Calu3 (cell line): ENCODE measurements at regions not wholly inside any gene's neighbourhood (a gene's known extent, or its start where the extent isn't known, plus 50 kb on each side); places are given as distances from the start of the nearest gene placed in this dataset.

Source experiments
- BruUV-seq: library from RNA; stranded (reverse); fragments of 400-500 nt; replicated peaks from 2 replicates; lab custom pipeline; 2021; lab: Mats Ljungman, UMichigan
- CTCF ChIA-PET: fragments of 300-600 bp; sonication (Branson Sonifier 250); formaldehyde crosslinking; loops from one replicate; lab custom pipeline; 2022; ENCODE audit warnings: antibody characterized with exemption; lab: Charles Lee
- DNase-seq: peaks from one replicate; pipeline ENCODE4 v3.0.0; 2022
- H3K27ac Mint-ChIP-seq: one replicate; pipeline ENCODE4 v1.8.0; 2022; ENCODE audit warnings: mixed read lengths; ENCODE audit not compliant: unreplicated experiment
- H3K27me3 Mint-ChIP-seq: one replicate; pipeline ENCODE4 v1.8.0; 2022; ENCODE audit warnings: mixed read lengths; ENCODE audit not compliant: unreplicated experiment
- H3K36me3 Mint-ChIP-seq: one replicate; pipeline ENCODE4 v1.8.0; 2022; ENCODE audit warnings: mild to moderate bottlenecking, moderate library complexity, mixed read lengths; ENCODE audit not compliant: insufficient read depth, unreplicated experiment
- H3K4me1 Mint-ChIP-seq: one replicate; pipeline ENCODE4 v1.8.0; 2022; ENCODE audit warnings: mild to moderate bottlenecking, low read depth, mixed read lengths; ENCODE audit not compliant: unreplicated experiment
- H3K4me3 Mint-ChIP-seq: one replicate; pipeline ENCODE4 v1.8.0; 2022; ENCODE audit warnings: mild to moderate bottlenecking, low read depth, moderate library complexity, mixed read lengths; ENCODE audit not compliant: unreplicated experiment
- H3K9me3 Mint-ChIP-seq: one replicate; pipeline ENCODE4 v1.8.0; 2022; ENCODE audit warnings: low read depth, mixed read lengths; ENCODE audit not compliant: unreplicated experiment
- intact Hi-C: fragments of 100-400 bp; cut with micrococcal nuclease; formaldehyde crosslinking; loops from one replicate; pipeline ENCODE4 v1.10.0; 2022; ENCODE audit not compliant: unreplicated experiment
- TF ChIP-seq, protein P1 (sequence below): fragments of 200-600 bp; IDR thresholded peaks from one replicate; pipeline ENCODE4 v1.8.0; 2022; ENCODE audit warnings: antibody characterized with exemption; ENCODE audit not compliant: unreplicated experiment

DNA sequence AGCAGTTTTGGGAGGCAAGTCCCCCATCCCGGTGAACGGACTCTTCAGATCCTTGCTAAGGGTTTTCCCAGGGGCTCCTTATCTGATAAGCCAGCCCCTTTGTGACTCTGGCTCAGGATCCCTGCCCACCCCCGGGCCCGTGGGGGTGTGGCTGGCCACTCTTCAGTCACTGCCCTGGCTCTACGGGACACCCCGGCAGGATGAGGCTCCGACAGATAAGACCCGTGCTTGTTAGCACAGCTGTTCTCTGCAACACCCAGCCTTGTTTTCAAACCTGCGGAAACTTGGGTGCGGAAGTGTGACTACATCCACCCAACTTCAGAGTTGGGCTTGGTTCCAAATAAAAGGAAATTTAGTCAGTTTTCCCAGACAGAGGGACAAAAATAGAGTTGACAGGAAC, 66.7 kb upstream of the PODXL start:
- CTCF ChIA-PET = no interaction called here
- intact Hi-C loops = no loop called here
- H3K4me1 Mint-ChIP-seq = no peaks in the 10 kb centered on the region
- TF ChIP-seq, protein P1, sequence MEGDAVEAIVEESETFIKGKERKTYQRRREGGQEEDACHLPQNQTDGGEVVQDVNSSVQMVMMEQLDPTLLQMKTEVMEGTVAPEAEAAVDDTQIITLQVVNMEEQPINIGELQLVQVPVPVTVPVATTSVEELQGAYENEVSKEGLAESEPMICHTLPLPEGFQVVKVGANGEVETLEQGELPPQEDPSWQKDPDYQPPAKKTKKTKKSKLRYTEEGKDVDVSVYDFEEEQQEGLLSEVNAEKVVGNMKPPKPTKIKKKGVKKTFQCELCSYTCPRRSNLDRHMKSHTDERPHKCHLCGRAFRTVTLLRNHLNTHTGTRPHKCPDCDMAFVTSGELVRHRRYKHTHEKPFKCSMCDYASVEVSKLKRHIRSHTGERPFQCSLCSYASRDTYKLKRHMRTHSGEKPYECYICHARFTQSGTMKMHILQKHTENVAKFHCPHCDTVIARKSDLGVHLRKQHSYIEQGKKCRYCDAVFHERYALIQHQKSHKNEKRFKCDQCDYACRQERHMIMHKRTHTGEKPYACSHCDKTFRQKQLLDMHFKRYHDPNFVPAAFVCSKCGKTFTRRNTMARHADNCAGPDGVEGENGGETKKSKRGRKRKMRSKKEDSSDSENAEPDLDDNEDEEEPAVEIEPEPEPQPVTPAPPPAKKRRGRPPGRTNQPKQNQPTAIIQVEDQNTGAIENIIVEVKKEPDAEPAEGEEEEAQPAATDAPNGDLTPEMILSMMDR = no peak
- no peak overlapping the region for H3K27ac Mint-ChIP-seq
- no peaks in the 10 kb centered on the region for H3K36me3 Mint-ChIP-seq
- H3K9me3 Mint-ChIP-seq = no peaks in the 10 kb centered on the region
- peaks cover 22% of the 10 kb centered on the region for H3K27me3 Mint-ChIP-seq
- BruUV-seq = no TSS peak
- no peak for DNase-seq
- no peak overlapping the region for H3K4me3 Mint-ChIP-seq

DNA sequence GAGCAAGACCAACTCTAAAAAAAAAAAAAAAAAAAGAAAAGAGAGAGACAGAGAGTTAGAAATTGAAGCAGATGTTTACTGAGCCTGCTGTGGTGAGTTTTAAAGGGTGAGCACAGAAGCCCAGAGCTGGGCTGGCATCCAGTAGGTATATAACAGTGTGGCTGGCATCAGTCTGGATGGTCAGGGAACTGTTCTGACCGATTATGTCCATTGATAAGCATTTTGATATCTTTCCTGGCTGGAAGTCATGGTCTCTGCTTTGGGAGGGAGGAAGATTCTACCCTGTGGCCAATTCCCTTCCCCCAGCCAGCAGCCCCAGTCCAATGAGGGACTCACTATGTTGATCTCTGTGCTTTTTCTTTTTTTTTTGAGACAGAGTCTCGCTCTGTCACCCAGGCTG, 65.2 kb upstream of the PODXL start:
- Mint-ChIP-seq H3K9me3 (no peaks in the 10 kb centered on the region), H3K27me3 (peaks cover 37% of the 10 kb centered on the region), H3K4me1 (no peaks in the 10 kb centered on the region), H3K36me3 (no peaks in the 10 kb centered on the region), H3K27ac (no peak overlapping the region), H3K4me3 (no peak overlapping the region)
- DNase-seq = no peak
- TF ChIP-seq, protein P1 = no peak
- BruUV-seq = no TSS peak
- intact Hi-C loops = no loop called here
- CTCF ChIA-PET = interaction anchor here (0.6 kb wide), 1 partner anchor 1321 kb away, joined by 5 read pairs; no protein-coding TSS in a partner anchor

DNA sequence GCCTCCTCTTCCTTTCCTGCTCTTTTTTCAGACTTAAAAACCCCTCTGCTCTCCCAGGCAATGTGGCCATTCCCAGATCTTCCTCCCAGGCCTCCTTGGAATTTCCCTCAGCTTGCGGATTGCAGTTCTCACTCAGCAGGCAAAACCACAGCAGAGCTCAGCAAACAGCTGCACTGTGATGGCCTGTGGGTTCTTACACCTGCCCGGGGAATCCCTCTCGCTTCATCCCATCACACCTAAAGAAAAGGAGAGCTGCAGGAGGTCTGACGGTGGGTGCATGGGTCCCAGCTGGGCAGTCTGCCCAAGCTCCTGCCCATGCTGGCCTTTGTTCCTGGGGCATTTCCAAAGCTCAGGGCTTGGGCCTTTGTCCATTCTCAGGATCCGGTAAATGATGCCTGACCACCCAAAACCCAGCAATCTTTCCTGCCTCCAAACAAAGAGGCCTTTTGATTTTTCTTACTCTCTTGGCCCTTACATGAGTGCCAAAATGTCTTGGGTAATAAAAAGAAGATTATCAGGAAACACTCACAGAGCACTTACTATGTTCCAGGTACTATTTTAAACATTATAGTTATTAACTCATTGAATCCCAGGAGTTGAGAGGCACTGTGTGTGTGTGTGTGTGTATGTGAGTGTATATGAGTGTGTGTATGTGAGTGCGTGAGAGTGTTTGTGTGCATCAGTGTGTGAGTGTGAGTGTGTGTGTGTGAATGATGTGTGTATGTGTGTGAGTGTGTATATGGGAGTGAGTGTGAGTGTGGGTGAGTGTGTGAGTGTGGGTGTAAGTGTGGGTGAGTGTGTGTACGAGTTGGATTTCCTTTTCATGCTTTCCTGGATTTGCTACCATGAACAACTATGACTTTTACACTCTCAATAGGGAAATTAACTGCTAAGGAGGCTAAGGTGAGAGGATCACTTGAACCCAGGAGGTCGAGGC, 64.5 kb upstream of the PODXL start:
- no peaks in the 10 kb centered on the region for H3K4me1 Mint-ChIP-seq
- intact Hi-C loops = no loop called here
- no peak overlapping the region for H3K4me3 Mint-ChIP-seq
- H3K36me3 Mint-ChIP-seq = no peaks in the 10 kb centered on the region
- peaks cover 42% of the 10 kb centered on the region for H3K27me3 Mint-ChIP-seq
- CTCF ChIA-PET = no interaction called here
- H3K27ac Mint-ChIP-seq = peak overlapping the region; percentile 3
- H3K9me3 Mint-ChIP-seq = no peaks in the 10 kb centered on the region
- no peak for DNase-seq
- no TSS peak for BruUV-seq
- TF ChIP-seq, protein P1 = no peak

DNA sequence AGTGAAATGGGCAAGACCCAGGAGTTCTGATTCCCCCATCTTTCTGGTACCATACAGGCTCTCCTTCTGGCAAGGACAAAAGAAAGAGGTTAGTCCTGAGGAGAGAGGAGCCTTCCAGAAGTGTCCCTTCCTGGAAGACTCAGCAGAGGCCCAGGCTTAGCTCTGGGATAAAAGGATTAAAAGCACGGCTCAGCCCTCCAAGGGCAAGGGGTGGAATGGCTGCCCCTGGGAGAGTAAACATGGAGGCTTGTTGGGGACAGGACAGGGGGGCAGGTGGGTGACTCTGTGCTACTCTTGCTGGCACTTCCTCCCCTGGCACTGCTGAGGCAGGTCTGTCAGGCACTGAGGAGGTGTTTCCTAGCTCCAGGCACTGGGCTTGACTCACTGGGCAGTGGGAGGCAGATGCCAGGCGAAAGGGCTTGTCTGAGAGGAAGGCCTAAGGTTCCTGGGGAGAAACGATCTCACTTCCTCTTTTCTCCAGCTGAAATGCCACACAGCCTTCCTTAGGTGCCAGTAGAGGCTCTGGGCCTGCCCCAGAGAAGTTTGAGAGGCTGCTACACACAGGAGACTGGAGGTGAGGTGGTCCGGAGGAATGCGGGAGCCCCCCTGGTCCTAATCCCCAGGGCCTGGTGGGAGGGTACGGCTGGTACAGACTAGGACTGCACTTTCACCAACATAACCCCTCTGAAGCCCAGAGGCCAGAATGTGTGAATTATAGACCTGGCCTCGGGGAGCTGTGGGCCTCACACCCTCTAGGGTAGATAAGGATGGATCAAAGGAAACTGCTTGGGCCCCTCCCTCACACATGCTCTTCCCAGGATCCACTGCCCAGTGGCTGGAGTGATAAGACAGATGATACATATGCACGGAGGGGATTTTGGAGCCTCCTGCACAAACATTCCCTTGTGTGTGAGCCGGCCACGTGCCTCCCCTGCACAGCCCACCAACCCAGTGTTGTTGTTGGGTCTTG, 63.2 kb upstream of the PODXL start:
- Mint-ChIP-seq H3K4me3 (no peak overlapping the region), H3K36me3 (no peaks in the 10 kb centered on the region), H3K4me1 (no peaks in the 10 kb centered on the region), H3K9me3 (no peaks in the 10 kb centered on the region), H3K27ac (no peak overlapping the region), H3K27me3 (peaks cover 42% of the 10 kb centered on the region)
- CTCF ChIA-PET = no interaction called here
- intact Hi-C loops = no loop called here
- BruUV-seq = no TSS peak
- DNase-seq = no peak
- TF ChIP-seq, protein P1 = no peak
